ENCODE measurements at regions not wholly inside any gene's neighbourhood (a gene's known extent, or its start where the extent isn't known, plus 50 kb on each side); places are given as distances from the start of the nearest gene placed in this dataset.

DNA sequence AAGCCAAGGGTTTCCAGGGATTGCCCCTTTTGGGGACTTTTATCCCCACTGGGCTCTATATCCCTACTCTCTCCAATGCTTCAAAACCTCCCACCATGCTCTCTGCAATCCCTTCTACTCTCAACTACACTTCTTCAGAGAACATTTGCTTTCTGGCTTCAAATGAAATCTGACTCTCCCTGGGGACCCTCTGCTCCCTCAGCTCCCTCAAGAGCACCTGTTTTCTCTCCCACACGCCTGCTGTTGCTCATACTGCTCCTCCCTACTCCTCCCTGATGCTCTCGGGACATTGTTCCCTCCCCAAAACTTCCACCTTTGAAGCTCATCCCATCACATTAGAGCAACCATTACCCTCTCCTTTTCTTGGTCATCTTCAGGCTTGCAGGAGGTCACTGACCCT, 344.9 kb downstream of the CDK5RAP2 start:
- H3K4me1 ChIP-seq = peaks cover 6% of the 10 kb centered on the region; the same call in 1 of the 2 replicates
- H3K9ac ChIP-seq = no peak overlapping the region
- H3K4me3 ChIP-seq = no peak overlapping the region
- TF ChIP-seq Cebpa-rat (IDR thresholded peaks at IDR 0.05) = no peak
- H3K27ac ChIP-seq = no peak overlapping the region
- no peaks in the 10 kb centered on the region for H3K9me3 ChIP-seq
- H3K4me2 ChIP-seq = no peak overlapping the region
- H3K27me3 ChIP-seq = no peaks in the 10 kb centered on the region
- no peaks in the 10 kb centered on the region for H4K20me1 ChIP-seq
- no peaks in the 10 kb centered on the region for H3K36me3 ChIP-seq

DNA sequence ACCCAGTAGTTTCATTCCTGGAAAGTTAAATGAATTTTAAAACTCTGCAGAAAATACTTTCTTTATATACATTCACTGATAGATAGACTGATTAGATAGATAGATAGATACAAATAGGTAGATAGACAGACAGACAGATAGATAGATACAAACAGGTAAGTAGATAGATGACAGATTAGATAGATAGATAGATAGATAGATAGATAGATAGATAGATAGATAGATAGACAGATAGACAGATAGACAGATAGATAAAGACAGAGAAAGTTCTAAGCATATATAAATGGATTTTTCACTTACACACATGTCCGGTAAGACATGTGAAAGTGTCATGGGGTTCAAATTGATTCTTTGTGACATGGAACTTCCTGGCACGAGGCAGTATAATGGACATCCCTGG, 349.7 kb downstream of the CDK5RAP2 start:
- Histone ChIP-seq H4K20me1 (no peaks in the 10 kb centered on the region), H3K36me3 (no peaks in the 10 kb centered on the region), H3K27ac (no peak overlapping the region), H3K4me3 (no peak overlapping the region), H3K27me3 (no peaks in the 10 kb centered on the region), H3K4me1 (peaks cover 6% of the 10 kb centered on the region; the same call in 1 of the 2 replicates), H3K9me3 (no peaks in the 10 kb centered on the region), H3K4me2 (no peak overlapping the region), H3K9ac (no peak overlapping the region)
- TF ChIP-seq Cebpa-rat (IDR thresholded peaks at IDR 0.05) = no peak

DNA sequence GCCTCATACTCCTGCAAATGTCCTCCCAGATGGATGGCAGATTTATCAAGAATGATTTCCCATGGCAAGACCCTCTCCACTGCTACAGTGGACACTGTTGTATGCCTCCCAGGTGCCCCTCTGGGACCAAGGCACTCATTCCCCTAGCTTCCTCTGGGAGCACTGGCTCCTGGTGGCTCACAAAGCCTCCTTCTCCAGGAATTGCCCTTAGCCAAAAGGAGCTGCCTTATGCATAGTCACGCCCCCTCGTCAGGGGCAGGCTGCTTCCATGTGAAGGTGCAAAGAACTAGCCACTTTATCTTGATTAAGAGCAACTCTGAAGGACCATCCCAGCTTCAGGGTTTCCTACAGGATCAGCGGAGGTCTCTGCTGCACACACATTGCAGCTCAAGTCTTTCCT, 358.1 kb downstream of the CDK5RAP2 start:
- no peaks in the 10 kb centered on the region for H3K9me3 ChIP-seq
- H3K27me3 ChIP-seq = no peaks in the 10 kb centered on the region
- no peaks in the 10 kb centered on the region for H3K36me3 ChIP-seq
- no peak overlapping the region for H3K27ac ChIP-seq
- no peaks in the 10 kb centered on the region for H4K20me1 ChIP-seq
- no peak overlapping the region for H3K4me3 ChIP-seq
- H3K9ac ChIP-seq = no peak overlapping the region
- no peak for TF ChIP-seq Cebpa-rat (IDR thresholded peaks at IDR 0.05)
- H3K4me1 ChIP-seq = no peaks in the 10 kb centered on the region
- H3K4me2 ChIP-seq = no peak overlapping the region

DNA sequence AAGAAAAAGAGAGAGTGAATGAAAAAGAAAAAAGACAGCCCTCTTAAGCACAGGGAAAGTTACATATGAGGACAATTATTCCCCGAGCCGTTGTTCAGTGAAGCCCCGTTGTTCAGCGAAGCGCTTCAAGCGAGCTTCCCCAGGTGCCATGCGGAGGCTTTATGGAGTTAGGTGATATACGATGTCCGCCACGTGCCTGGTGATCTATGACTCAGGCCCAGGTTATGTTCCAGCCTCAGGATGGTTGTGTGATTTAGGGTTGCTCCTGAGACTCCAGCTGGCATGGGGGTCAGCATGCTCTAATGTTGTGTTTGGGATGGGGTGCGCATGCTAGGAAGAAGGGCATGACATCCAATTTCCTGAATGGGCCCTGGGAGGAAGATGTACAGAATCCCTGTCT, 365.6 kb downstream of the CDK5RAP2 start:
- H3K4me3 ChIP-seq = no peak overlapping the region
- no peak overlapping the region for H3K4me2 ChIP-seq
- no peaks in the 10 kb centered on the region for H3K36me3 ChIP-seq
- TF ChIP-seq Cebpa-rat (IDR thresholded peaks at IDR 0.05) = no peak
- no peaks in the 10 kb centered on the region for H3K27me3 ChIP-seq
- H3K9me3 ChIP-seq = no peaks in the 10 kb centered on the region
- H4K20me1 ChIP-seq = no peaks in the 10 kb centered on the region
- no peaks in the 10 kb centered on the region for H3K4me1 ChIP-seq
- H3K27ac ChIP-seq = no peak overlapping the region
- H3K9ac ChIP-seq = no peak overlapping the region

DNA sequence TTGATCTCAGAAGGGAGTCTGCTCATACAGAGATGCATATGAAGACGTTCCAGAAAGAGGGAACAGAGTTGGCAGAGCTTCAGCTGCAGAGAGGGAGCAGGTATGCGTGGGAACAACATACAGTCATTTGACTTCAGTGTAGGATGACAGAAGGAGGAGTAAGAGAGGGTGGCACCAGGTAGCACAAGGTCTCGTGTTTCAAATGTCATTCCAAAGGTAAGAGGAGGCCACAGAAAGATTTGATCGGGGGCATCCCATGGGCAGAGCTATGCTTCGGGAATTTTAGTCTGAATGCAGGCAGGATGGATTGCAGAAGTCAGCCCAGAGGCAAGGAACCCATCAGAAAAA, 367.1 kb downstream of the CDK5RAP2 start:
- no peaks in the 10 kb centered on the region for H4K20me1 ChIP-seq
- no peak for TF ChIP-seq Cebpa-rat (IDR thresholded peaks at IDR 0.05)
- H3K9me3 ChIP-seq = no peaks in the 10 kb centered on the region
- no peaks in the 10 kb centered on the region for H3K27me3 ChIP-seq
- H3K4me2 ChIP-seq = no peak overlapping the region
- no peaks in the 10 kb centered on the region for H3K4me1 ChIP-seq
- no peak overlapping the region for H3K9ac ChIP-seq
- H3K4me3 ChIP-seq = no peak overlapping the region
- H3K36me3 ChIP-seq = no peaks in the 10 kb centered on the region
- no peak overlapping the region for H3K27ac ChIP-seq

DNA sequence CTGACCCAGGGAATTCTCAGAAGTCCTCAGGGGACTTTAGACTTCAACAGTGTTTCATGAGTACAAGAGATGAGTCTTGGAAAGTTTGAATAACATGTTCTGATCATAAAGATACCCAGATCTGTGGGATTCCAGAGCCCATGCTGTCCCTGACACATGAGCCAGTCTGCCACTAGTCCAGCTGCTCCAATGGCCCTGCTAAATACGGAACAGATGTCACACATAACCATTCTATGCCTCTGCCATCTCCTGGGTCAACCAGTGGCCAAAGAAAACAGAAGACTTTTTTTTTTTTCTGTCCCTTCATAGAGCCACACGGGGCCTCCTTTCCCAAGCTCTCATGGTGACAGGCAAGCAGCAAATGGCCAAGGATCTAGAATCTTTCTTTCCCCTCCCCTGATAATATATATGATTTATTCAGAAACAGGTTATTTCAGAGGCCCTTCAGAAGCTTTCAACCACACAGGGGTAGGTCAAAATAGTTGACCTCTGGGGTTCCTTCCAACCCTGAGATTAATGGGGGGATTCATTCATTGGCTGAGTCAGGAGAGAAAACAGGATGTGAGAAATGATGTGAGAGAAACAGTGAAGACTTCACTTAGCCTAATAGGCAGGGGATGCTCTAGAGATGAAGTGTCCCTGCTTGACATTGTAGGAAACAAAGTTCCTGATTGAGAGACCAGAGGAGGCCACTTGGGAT, 367.7 kb downstream of the CDK5RAP2 start:
- TF ChIP-seq Cebpa-rat (IDR thresholded peaks at IDR 0.05) = no peak
- no peaks in the 10 kb centered on the region for H4K20me1 ChIP-seq
- H3K4me1 ChIP-seq = no peaks in the 10 kb centered on the region
- no peak overlapping the region for H3K4me2 ChIP-seq
- H3K9ac ChIP-seq = no peak overlapping the region
- no peaks in the 10 kb centered on the region for H3K27me3 ChIP-seq
- no peaks in the 10 kb centered on the region for H3K36me3 ChIP-seq
- no peak overlapping the region for H3K27ac ChIP-seq
- no peaks in the 10 kb centered on the region for H3K9me3 ChIP-seq
- H3K4me3 ChIP-seq = no peak overlapping the region

DNA sequence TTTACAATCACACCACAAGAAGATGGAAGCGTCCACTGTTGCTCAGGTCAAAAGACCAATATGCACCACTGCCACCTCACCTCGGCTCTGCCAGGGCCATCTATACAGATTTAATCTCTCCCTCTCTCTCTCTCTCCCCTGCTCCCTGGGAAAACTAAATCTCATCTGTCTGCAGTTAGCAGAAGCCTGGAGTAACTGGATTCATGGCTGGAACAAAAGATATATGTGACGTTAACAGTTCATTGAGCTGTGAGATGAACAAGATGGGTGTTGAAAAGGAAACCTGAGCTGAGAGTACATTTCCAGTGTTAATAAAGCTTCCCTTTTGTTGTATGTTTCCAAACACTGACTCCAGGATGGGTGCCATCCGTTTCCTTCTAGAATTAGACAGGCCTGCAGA, 369.7 kb downstream of the CDK5RAP2 start:
- no peaks in the 10 kb centered on the region for H3K36me3 ChIP-seq
- no peak overlapping the region for H3K4me2 ChIP-seq
- H3K4me3 ChIP-seq = no peak overlapping the region
- H3K27me3 ChIP-seq = no peaks in the 10 kb centered on the region
- no peak overlapping the region for H3K27ac ChIP-seq
- H3K9me3 ChIP-seq = no peaks in the 10 kb centered on the region
- H3K9ac ChIP-seq = no peak overlapping the region
- TF ChIP-seq Cebpa-rat (IDR thresholded peaks at IDR 0.05) = no peak
- H4K20me1 ChIP-seq = no peaks in the 10 kb centered on the region
- no peaks in the 10 kb centered on the region for H3K4me1 ChIP-seq

DNA sequence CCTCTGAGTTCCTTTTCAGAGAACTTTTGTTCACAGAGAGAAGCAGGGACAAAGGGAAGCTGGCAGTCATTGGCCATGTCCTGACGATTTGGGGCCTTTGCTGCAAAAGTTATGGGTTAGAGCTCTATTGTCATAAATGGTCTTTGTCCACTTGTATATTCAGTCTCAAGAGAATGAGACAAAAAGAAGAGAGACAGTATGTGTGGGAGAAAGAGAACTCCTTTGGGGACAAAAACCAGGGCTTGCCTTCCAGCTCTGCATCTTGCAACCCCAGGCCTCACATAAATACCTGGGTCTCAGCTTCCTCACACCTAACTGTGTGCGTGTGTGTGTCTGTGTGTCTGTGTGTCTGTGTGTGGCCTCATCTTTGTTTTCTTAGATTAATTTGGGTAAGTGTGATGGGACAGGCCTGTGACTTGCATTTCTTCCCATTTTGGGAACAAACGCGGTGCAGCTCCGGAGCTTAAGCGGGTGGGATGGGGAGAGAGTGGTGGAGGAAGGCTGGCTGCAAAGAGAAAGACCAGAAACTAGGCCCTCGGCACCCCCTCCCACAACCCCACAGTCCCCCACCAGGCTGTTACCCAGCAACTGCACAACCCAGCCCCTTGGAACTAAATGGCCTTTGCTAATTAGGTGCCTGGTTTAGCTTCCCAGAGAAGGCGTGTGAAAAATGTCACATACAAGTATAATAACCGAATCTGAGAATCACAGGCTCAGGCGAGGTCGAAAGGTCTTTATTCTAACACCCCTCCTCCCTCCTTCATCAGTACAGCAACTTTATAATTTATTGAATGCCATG, 376.9 kb downstream of the CDK5RAP2 start:
- Histone ChIP-seq H3K4me3 (no peak overlapping the region), H3K27ac (no peak overlapping the region), H4K20me1 (no peaks in the 10 kb centered on the region), H3K4me1 (no peaks in the 10 kb centered on the region), H3K9me3 (no peaks in the 10 kb centered on the region), H3K27me3 (no peaks in the 10 kb centered on the region), H3K9ac (no peak overlapping the region), H3K4me2 (no peak overlapping the region), H3K36me3 (no peaks in the 10 kb centered on the region)
- TF ChIP-seq Cebpa-rat (IDR thresholded peaks at IDR 0.05) = no peak

DNA sequence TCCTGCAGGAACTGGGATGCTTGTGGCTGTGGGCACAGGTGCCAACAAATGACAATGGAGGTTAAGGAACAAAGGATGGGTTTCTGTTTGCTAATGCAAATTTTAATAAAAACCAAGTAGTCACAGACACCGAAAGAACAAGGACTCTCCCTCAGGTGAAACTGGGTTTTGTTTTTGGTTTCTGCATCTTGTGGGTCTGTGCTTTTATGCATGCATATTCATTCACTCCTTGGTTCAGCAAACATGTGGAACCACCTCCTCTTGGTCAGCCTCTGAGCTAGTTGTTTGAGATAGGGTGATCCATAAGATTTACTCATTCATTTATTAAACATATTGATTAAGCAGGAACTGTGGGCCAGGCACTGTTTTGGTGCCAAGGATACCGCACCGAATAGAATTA, 381.9 kb downstream of the CDK5RAP2 start:
- H3K4me3 ChIP-seq = no peak overlapping the region
- no peak for TF ChIP-seq Cebpa-rat (IDR thresholded peaks at IDR 0.05)
- H3K36me3 ChIP-seq = no peaks in the 10 kb centered on the region
- H3K4me2 ChIP-seq = no peak overlapping the region
- no peak overlapping the region for H3K9ac ChIP-seq
- H3K4me1 ChIP-seq = no peaks in the 10 kb centered on the region
- no peaks in the 10 kb centered on the region for H4K20me1 ChIP-seq
- no peak overlapping the region for H3K27ac ChIP-seq
- H3K27me3 ChIP-seq = no peaks in the 10 kb centered on the region
- no peaks in the 10 kb centered on the region for H3K9me3 ChIP-seq

DNA sequence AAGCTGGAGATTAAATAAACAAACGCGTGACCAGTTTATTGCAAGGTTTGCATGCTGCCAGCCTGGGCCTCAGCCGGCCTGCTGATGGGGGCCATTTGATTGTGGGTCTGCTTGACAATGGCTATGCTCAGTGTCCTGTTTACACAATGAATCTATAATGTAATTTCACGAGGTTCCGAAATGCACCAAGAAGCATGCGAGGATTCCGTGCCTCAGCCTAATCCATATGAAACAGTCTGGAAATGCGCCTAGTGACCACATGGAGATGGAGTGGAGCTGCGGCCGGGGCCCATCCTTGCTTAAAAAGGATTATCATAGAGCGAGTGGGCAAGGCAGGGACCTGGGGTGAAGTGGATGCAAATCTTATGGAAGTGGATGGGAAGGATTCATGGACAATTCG, 382.4 kb downstream of the CDK5RAP2 start:
- Histone ChIP-seq H3K36me3 (no peaks in the 10 kb centered on the region), H3K27me3 (no peaks in the 10 kb centered on the region), H3K4me2 (no peak overlapping the region), H3K9ac (no peak overlapping the region), H3K4me3 (no peak overlapping the region), H3K9me3 (no peaks in the 10 kb centered on the region), H3K27ac (no peak overlapping the region), H3K4me1 (no peaks in the 10 kb centered on the region), H4K20me1 (no peaks in the 10 kb centered on the region)
- TF ChIP-seq Cebpa-rat (IDR thresholded peaks at IDR 0.05) = no peak
